IMR-90 (cell line): ENCODE measurements at regions not wholly inside any gene's neighbourhood (a gene's known extent, or its start where the extent isn't known, plus 50 kb on each side); places are given as distances from the start of the nearest gene placed in this dataset.

Experiments used
- CHD1 ChIP-seq: IDR thresholded peaks from 2 replicates; pipeline ENCODE4 v1.6.1; 2012; ENCODE audit warnings: low read depth, low read length, improper control_type of control experiment
- FOS ChIP-seq: fragments of 150-350 bp; IDR thresholded peaks from 2 replicates; pipeline ENCODE4 v1.6.1; 2016; ENCODE audit warnings: low read depth, low read length
- MXI1 ChIP-seq: IDR thresholded peaks from 2 replicates; pipeline ENCODE4 v1.6.1; 2012; ENCODE audit warnings: low read depth, mild to moderate bottlenecking, low read length, moderate library complexity, borderline replicate concordance
- POLR2A ChIP-seq: IDR thresholded peaks from 2 replicates; pipeline ENCODE4 v1.6.1; 2012; ENCODE audit warnings: mild to moderate bottlenecking, low read depth, low read length
- RAD21 ChIP-seq: IDR thresholded peaks from 2 replicates; pipeline ENCODE4 v1.6.1; 2012; ENCODE audit warnings: low read length, improper control_type of control experiment
- RFX5 ChIP-seq: IDR thresholded peaks from 2 replicates; pipeline ENCODE4 v1.8.0; 2012; ENCODE audit warnings: low read depth, mild to moderate bottlenecking, low read length, moderate library complexity
- TF ChIP-seq, protein P1 (sequence below): conservative IDR thresholded peaks from 2 replicates; pipeline ENCODE4 v1.5.1; 2012; ENCODE audit warnings: mild to moderate bottlenecking, low read depth, low read length, improper control_type of control experiment
- TF ChIP-seq, protein P2 (sequence below): fragments of 150-350 bp; IDR thresholded peaks from 2 replicates; pipeline ENCODE4 v1.6.1; 2016; ENCODE audit warnings: low read depth, mild to moderate bottlenecking, low read length, moderate library complexity, borderline replicate concordance

DNA sequence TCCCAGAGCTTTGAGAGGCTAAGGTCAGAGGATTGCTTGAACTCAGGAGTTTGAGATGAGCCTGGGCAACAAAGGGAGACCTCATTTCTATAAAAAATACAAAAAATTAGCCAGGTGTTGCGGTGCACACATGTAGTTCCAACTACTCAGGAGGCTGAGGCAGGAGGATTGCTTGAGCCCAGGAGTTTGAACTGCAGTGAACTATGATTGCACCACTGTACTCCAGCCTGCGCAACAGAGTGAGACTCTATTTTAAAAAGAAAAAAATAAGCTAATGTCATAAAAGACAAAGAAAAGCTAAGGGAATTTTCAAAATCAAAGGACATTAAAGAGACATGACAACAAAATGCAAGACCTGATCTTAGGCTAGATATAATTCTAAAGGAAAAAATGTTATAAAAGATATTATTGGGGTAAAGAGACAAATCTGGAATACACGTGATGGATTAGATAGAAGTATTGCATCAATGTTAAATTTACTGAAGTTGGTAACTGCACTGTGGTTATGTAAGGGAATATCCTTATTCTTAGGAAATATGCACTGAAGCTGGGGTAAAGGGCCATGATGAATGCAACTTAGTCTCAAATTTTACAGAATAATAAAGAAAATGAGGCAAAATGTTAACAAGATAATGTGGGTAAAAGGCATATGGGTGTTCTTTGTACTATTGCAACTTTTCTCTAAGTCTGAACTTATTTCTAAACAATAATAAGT is 75.2 kb downstream of the SPRY1 start:
- TF ChIP-seq, protein P1, sequence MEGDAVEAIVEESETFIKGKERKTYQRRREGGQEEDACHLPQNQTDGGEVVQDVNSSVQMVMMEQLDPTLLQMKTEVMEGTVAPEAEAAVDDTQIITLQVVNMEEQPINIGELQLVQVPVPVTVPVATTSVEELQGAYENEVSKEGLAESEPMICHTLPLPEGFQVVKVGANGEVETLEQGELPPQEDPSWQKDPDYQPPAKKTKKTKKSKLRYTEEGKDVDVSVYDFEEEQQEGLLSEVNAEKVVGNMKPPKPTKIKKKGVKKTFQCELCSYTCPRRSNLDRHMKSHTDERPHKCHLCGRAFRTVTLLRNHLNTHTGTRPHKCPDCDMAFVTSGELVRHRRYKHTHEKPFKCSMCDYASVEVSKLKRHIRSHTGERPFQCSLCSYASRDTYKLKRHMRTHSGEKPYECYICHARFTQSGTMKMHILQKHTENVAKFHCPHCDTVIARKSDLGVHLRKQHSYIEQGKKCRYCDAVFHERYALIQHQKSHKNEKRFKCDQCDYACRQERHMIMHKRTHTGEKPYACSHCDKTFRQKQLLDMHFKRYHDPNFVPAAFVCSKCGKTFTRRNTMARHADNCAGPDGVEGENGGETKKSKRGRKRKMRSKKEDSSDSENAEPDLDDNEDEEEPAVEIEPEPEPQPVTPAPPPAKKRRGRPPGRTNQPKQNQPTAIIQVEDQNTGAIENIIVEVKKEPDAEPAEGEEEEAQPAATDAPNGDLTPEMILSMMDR: no peak
- TF ChIP-seq RFX5 (no peak), POLR2A (no peak), FOS (no peak), MXI1 (no peak), RAD21 (no peak), CHD1 (no peak)
- TF ChIP-seq, protein P2, sequence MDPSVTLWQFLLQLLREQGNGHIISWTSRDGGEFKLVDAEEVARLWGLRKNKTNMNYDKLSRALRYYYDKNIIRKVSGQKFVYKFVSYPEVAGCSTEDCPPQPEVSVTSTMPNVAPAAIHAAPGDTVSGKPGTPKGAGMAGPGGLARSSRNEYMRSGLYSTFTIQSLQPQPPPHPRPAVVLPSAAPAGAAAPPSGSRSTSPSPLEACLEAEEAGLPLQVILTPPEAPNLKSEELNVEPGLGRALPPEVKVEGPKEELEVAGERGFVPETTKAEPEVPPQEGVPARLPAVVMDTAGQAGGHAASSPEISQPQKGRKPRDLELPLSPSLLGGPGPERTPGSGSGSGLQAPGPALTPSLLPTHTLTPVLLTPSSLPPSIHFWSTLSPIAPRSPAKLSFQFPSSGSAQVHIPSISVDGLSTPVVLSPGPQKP: no peak
